H1 (cell line): ENCODE measurements at regions not wholly inside any gene's neighbourhood (a gene's known extent, or its start where the extent isn't known, plus 50 kb on each side); places are given as distances from the start of the nearest gene placed in this dataset.
A peak's percentile ranks its signal among the peaks of the same experiment; 100 is the strongest.

Source experiments
- CTCF ChIA-PET: fragments of 300-600 bp; sonication (Branson Sonifier 250); formaldehyde crosslinking; loops from one replicate; lab custom pipeline; 2021; ENCODE audit not compliant: partially characterized antibody; lab: Charles Lee
- POLR2A ChIA-PET: fragments of 300-600 bp; sonication (Branson Sonifier 250); formaldehyde crosslinking; loops from one replicate; lab custom pipeline; 2021; ENCODE audit warnings: inconsistent platforms; ENCODE audit not compliant: partially characterized antibody; lab: Charles Lee
- DNase-seq, 2 experiments: peaks; one replicate each; pipeline versions ENCODE4 v3.0.0 to v3.0.0-alpha.2; 2010 to 2022; ENCODE audit warnings: low spot score in 2 of 2, low read depth in 1 of 2, mixed read lengths in 1 of 2
- FAIRE-seq: peaks from 2 replicates; lab custom pipeline; 2011; peaks lifted over from hg19 to GRCh38; lab: Jason Lieb, UNC
- H2AFZ ChIP-seq: 2 replicates; pipeline ENCODE4 v1.8.1; 2012; ENCODE audit warnings: low read length, inconsistent platforms
- H2AK5ac ChIP-seq: 2 replicates; pipeline ENCODE4 v1.6.1; 2013; ENCODE audit warnings: low read depth, low read length
- H2BK120ac ChIP-seq: replicated peaks from 2 replicates; pipeline ENCODE3; 2013; ENCODE audit warnings: low read depth, low read length, inconsistent platforms
- H2BK12ac ChIP-seq: 2 replicates; pipeline ENCODE4 v1.6.1; 2013; ENCODE audit warnings: low read depth, low read length
- H2BK15ac ChIP-seq: 2 replicates; pipeline ENCODE4 v1.6.1; 2013; ENCODE audit warnings: low read length
- H2BK20ac ChIP-seq: 2 replicates; pipeline ENCODE4 v1.6.1; 2013; ENCODE audit warnings: low read length
- H2BK5ac ChIP-seq: 2 replicates; pipeline ENCODE4 v1.6.1; 2013; ENCODE audit warnings: low read depth, low read length
- H3K14ac ChIP-seq: 2 replicates; pipeline ENCODE4 v1.6.1; 2013; ENCODE audit warnings: inconsistent platforms; ENCODE audit not compliant: insufficient read length
- H3K18ac ChIP-seq: 2 replicates; pipeline ENCODE4 v1.6.1; 2013; ENCODE audit warnings: low read length; ENCODE audit errors: extremely low read depth
- H3K23ac ChIP-seq: 2 replicates; pipeline ENCODE4 v1.6.1; 2013; ENCODE audit warnings: inconsistent platforms; ENCODE audit not compliant: insufficient read length
- H3K23me2 ChIP-seq: 2 replicates; pipeline ENCODE4 v1.6.1; 2013; ENCODE audit warnings: low read depth, low read length
- H3K27ac ChIP-seq: 2 replicates; pipeline ENCODE4 v1.6.1; 2011; ENCODE audit warnings: low read depth, low read length, inconsistent platforms
- H3K27me3 ChIP-seq, 4 experiments: replicated peaks in 1 of 4; 1 replicate in 1 of 4; 2 replicates in 3 of 4; pipeline versions ENCODE4 v1.6.1 to v1.8.1; 2011 to 2013; ENCODE audit warnings: low read length in 3 of 4, mild to moderate bottlenecking in 3 of 4, inconsistent platforms in 2 of 4, mixed read lengths in 2 of 4, moderate library complexity in 1 of 4; ENCODE audit not compliant: control insufficient read depth in 3 of 4, insufficient read depth in 3 of 4; ENCODE audit errors: extremely low read depth in 1 of 4
- H3K36me3 ChIP-seq, 4 experiments: 2 replicates each; pipeline versions ENCODE4 v1.6.1 to v1.8.1; 2011 to 2013; ENCODE audit warnings: mild to moderate bottlenecking in 4 of 4, low read length in 3 of 4, moderate library complexity in 2 of 4, control low read depth in 1 of 4, inconsistent platforms in 1 of 4; ENCODE audit not compliant: insufficient read depth in 4 of 4, control insufficient read depth in 2 of 4
- H3K4ac ChIP-seq: replicated peaks from 2 replicates; pipeline ENCODE3; 2013; ENCODE audit warnings: low read length, low read depth, mixed read lengths, inconsistent platforms; ENCODE audit not compliant: insufficient read length
- H3K4me1 ChIP-seq, 4 experiments: replicated peaks in 1 of 4; 1 replicate in 1 of 4; 2 replicates in 3 of 4; pipeline versions ENCODE4 v1.6.1 to v1.8.1; 2011 to 2013; ENCODE audit warnings: low read length in 3 of 4, inconsistent platforms in 2 of 4, mixed read lengths in 1 of 4; ENCODE audit not compliant: insufficient read depth in 4 of 4, control insufficient read depth in 3 of 4
- H3K4me2 ChIP-seq, 2 experiments: 2 replicates each; pipeline versions ENCODE4 v1.6.1 to v1.8.1; 2011 to 2013; ENCODE audit warnings: low read depth in 2 of 2, low read length in 2 of 2, control low read depth in 1 of 2, inconsistent platforms in 1 of 2, mild to moderate bottlenecking in 1 of 2; ENCODE audit not compliant: insufficient read depth in 1 of 2
- H3K4me3 ChIP-seq, 4 experiments: fragments of 200-600, 300-600 bp in 1 of 4; sonication (generic), shearing (Covaris generic), sonication (Bioruptor Twin) in 1 of 4; 2 replicates each; pipeline versions ENCODE4 v1.5.1 to v1.8.1; 2011 to 2016; ENCODE audit warnings: low read length in 4 of 4, low read depth in 3 of 4, control low read depth in 2 of 4, inconsistent platforms in 2 of 4, mild to moderate bottlenecking in 2 of 4, mixed read lengths in 1 of 4, moderate library complexity in 1 of 4; ENCODE audit not compliant: insufficient read depth in 2 of 4; ENCODE audit errors: extremely low read depth in 1 of 4
- H3K56ac ChIP-seq: replicated peaks from 2 replicates; pipeline ENCODE3; 2013; ENCODE audit warnings: low read depth, mild to moderate bottlenecking, mixed read lengths, low read length, inconsistent platforms; ENCODE audit not compliant: insufficient read length
- H3K79me1 ChIP-seq: 2 replicates; pipeline ENCODE4 v1.6.1; 2013; ENCODE audit warnings: low read depth, low read length, control low read depth
- H3K79me2 ChIP-seq, 2 experiments: 2 replicates each; pipeline versions ENCODE4 v1.6.1 to v1.8.1; 2012 to 2013; ENCODE audit warnings: low read length in 2 of 2, mild to moderate bottlenecking in 2 of 2, inconsistent platforms in 1 of 2; ENCODE audit not compliant: insufficient read depth in 2 of 2, control insufficient read depth in 1 of 2
- H3K9ac ChIP-seq, 4 experiments: replicated peaks in 1 of 4; 1 replicate in 1 of 4; 2 replicates in 3 of 4; pipeline versions ENCODE4 v1.6.1 to v1.8.1; 2011 to 2013; ENCODE audit warnings: low read depth in 3 of 4, low read length in 3 of 4, control low read depth in 2 of 4, mild to moderate bottlenecking in 2 of 4, moderate library complexity in 2 of 4, inconsistent platforms in 1 of 4; ENCODE audit errors: extremely low read depth in 1 of 4
- H3K9me3 ChIP-seq, 2 experiments: 2 replicates each; pipeline versions ENCODE4 v1.6.1 to v1.8.1; 2012 to 2013; ENCODE audit warnings: mild to moderate bottlenecking in 2 of 2, moderate library complexity in 2 of 2, control low read depth in 1 of 2, inconsistent platforms in 1 of 2, low read depth in 1 of 2, low read length in 1 of 2, mixed read lengths in 1 of 2; ENCODE audit not compliant: insufficient read depth in 2 of 2
- H4K20me1 ChIP-seq, 2 experiments: replicated peaks in 1 of 2; 2 replicates each; pipeline versions ENCODE3 to v1.8.1; 2011 to 2013; ENCODE audit warnings: inconsistent platforms in 2 of 2, low read length in 2 of 2, mild to moderate bottlenecking in 1 of 2; ENCODE audit not compliant: insufficient read depth in 2 of 2, control insufficient read depth in 1 of 2
- H4K5ac ChIP-seq: 2 replicates; pipeline ENCODE4 v1.6.1; 2013; ENCODE audit warnings: low read length, low read depth, mixed read lengths, inconsistent platforms; ENCODE audit not compliant: insufficient read length
- H4K8ac ChIP-seq: 2 replicates; pipeline ENCODE4 v1.8.0; 2013; ENCODE audit warnings: mild to moderate bottlenecking, moderate library complexity, low read length, inconsistent platforms; ENCODE audit not compliant: insufficient read depth; ENCODE audit errors: extremely low read depth
- H4K91ac ChIP-seq: replicated peaks from 2 replicates; pipeline ENCODE3; 2013; ENCODE audit warnings: low read length, mixed read lengths, inconsistent platforms; ENCODE audit not compliant: insufficient read length
- CREB1 ChIP-seq: IDR thresholded peaks from 2 replicates; pipeline ENCODE4 v1.6.1; 2012; ENCODE audit warnings: inconsistent platforms
- EGR1 ChIP-seq: IDR thresholded peaks from 2 replicates; pipeline ENCODE4 v1.6.1; 2011; ENCODE audit warnings: low read depth, low read length, borderline replicate concordance
- MAFK ChIP-seq: IDR thresholded peaks from 2 replicates; pipeline ENCODE4 v1.6.1; 2012; ENCODE audit warnings: low read depth, mild to moderate bottlenecking, improper control_type of control experiment, low read length
- TAF1 ChIP-seq: IDR thresholded peaks from 2 replicates; pipeline ENCODE4 v1.6.1; 2011; ENCODE audit warnings: mild to moderate bottlenecking, low read depth, low read length
- WGBS, 2 experiments: shearing (Covaris generic) in 1 of 2; methylation state at CpG; one replicate each; pipeline versions ENCODE4 v1.1.6 to v1.1.7; 2013 to 2015; ENCODE audit warnings: low lambda C conversion rate in 2 of 2, mixed read lengths in 2 of 2, inconsistent platforms in 1 of 2, low coverage in 1 of 2, missing lambda C conversion rate in 1 of 2; ENCODE audit not compliant: insufficient replicate concordance in 2 of 2, insufficient coverage in 1 of 2, insufficient read length in 1 of 2; ENCODE audit errors: extremely low coverage in 1 of 2, missing lambda C conversion rate in 1 of 2; 5-methylcytosine and 5-hydroxymethylcytosine counted together

- Histone ChIP-seq H3K23me2 (no peaks in the 10 kb centered on the region), H3K27ac (no peak overlapping the region), H3K4me2 (no peak overlapping the region), H3K18ac (no peak overlapping the region), H2BK15ac (no peak overlapping the region), H3K79me1 (no peaks in the 10 kb centered on the region), H3K27me3 (no peaks in the 10 kb centered on the region), H4K8ac (no peak overlapping the region), H3K4me3 (no peak overlapping the region), H4K91ac (no peak overlapping the region), H3K9ac (no peak overlapping the region), H4K5ac (no peak overlapping the region), H2BK5ac (no peak overlapping the region), H2AK5ac (no peak overlapping the region), H3K4ac (no peak overlapping the region), H3K4me1 (no peaks in the 10 kb centered on the region), H3K9me3 (no peaks in the 10 kb centered on the region), H2BK12ac (no peak overlapping the region), H2AFZ (no peak overlapping the region), H4K20me1 (no peaks in the 10 kb centered on the region), H3K36me3 (no peaks in the 10 kb centered on the region), H2BK120ac (no peak overlapping the region), H2BK20ac (no peak overlapping the region), H3K79me2 (no peaks in the 10 kb centered on the region), H3K23ac (no peak overlapping the region), H3K14ac (no peak overlapping the region), H3K56ac (no peak overlapping the region)
- TF ChIP-seq CREB1: no peak
- peak; percentile 35; the same call in 1 of the 2 replicates for TF ChIP-seq MAFK
- TF ChIP-seq EGR1: no peak
- TF ChIP-seq TAF1: no peak
- POLR2A ChIA-PET: no interaction called here
- DNase-seq (no peak), FAIRE-seq (no peak)
- CTCF ChIA-PET: interaction anchor here (0.6 kb wide), 1 partner anchor 29 kb away, joined by 3 read pairs; no protein-coding TSS in a partner anchor
- 90% methylated on average over 11 of the region's 11 CpGs; no CpG with 5 or more reads in 1 of the 2 experiments for WGBS, 2 experiments
These were observed 827.2 kb upstream of the FRG1 start for GRCh38 chr4:189113389-189113888.
